HepG2 (cell line): ENCODE measurements at regions not wholly inside any gene's neighbourhood (a gene's known extent, or its start where the extent isn't known, plus 50 kb on each side); places are given as distances from the start of the nearest gene placed in this dataset.

Experiments
- ATAC-seq: fragments of 200-7000 bp; cut with Tn5 transposase; 3 replicates; pipeline ENCODE4 v1.9.1; 2020; ENCODE audit warnings: mild to moderate bottlenecking, moderate library complexity
- BruUV-seq: library from RNA; stranded (reverse); fragments of 400-500 nt; replicated peaks from 2 replicates; lab custom pipeline; 2021; lab: Mats Ljungman, UMichigan
- CTCF ChIA-PET: fragments of 300-600 bp; formaldehyde crosslinking; extraction: SDS; loops from one replicate; lab custom pipeline; 2021; ENCODE audit warnings: low total read pairs, inconsistent platforms, low intra/inter-chr PET ratio; lab: Yijun Ruan, JAX
- POLR2A ChIA-PET: fragments of 350-600 bp; sonication (Branson Sonifier 250); formaldehyde crosslinking; loops from one replicate; lab custom pipeline; 2020; ENCODE audit warnings: antibody characterized with exemption, inconsistent platforms; lab: Yijun Ruan, JAX
- DNase-seq: peaks from one replicate; pipeline ENCODE4 v3.0.0-alpha.2; 2015; ENCODE audit warnings: low spot score
- FAIRE-seq: peaks from 3 replicates; lab custom pipeline; 2011; peaks lifted over from hg19 to GRCh38; lab: Jason Lieb, UNC
- H2AFZ ChIP-seq: one replicate; pipeline ENCODE4 v1.6.1; 2011; ENCODE audit warnings: low read length, inconsistent platforms
- H3K27ac ChIP-seq: fragments of 300-600 bp; 3 replicates; pipeline ENCODE4 v1.8.0; 2011; ENCODE audit warnings: mixed run types, mild to moderate bottlenecking, mixed read lengths, low read length, inconsistent platforms; ENCODE audit not compliant: insufficient read depth; ENCODE audit errors: extremely low read length
- H3K27me3 ChIP-seq, 2 experiments: fragments of 200-600 bp in 1 of 2; 2 replicates in 1 of 2; 3 replicates in 1 of 2; pipeline versions ENCODE4 v1.6.0 to v1.8.0; 2011; ENCODE audit warnings: low read length in 2 of 2, mild to moderate bottlenecking in 2 of 2, moderate library complexity in 2 of 2, inconsistent platforms in 1 of 2; ENCODE audit not compliant: insufficient read depth in 2 of 2, control insufficient read depth in 1 of 2
- H3K36me3 ChIP-seq, 2 experiments: fragments of 200-600 bp in 1 of 2; replicated peaks in 1 of 2; 2 replicates in 1 of 2; 3 replicates in 1 of 2; pipeline versions ENCODE4 v1.5.1 to v1.8.0; 2011; ENCODE audit warnings: low read length in 2 of 2, inconsistent platforms in 1 of 2; ENCODE audit not compliant: insufficient read depth in 2 of 2, control insufficient read depth in 1 of 2
- H3K4me1 ChIP-seq: 2 replicates; pipeline ENCODE4 v1.5.1; 2012; ENCODE audit warnings: low read length, inconsistent platforms; ENCODE audit not compliant: insufficient read depth
- H3K4me2 ChIP-seq: 2 replicates; pipeline ENCODE4 v1.6.0; 2011; ENCODE audit warnings: low read depth, low read length, inconsistent platforms
- H3K4me3 ChIP-seq, 3 experiments: fragments of 200-600 bp in 1 of 3; sonication (generic), shearing (Covaris generic) in 1 of 3; replicated peaks in 1 of 3; 2 replicates each; pipeline ENCODE4 v1.5.1; 2011 to 2016; ENCODE audit warnings: low read length in 3 of 3, inconsistent platforms in 2 of 3, low read depth in 2 of 3, mild to moderate bottlenecking in 2 of 3, control low read depth in 1 of 3, mixed read lengths in 1 of 3; ENCODE audit not compliant: insufficient read depth in 1 of 3
- H3K79me2 ChIP-seq: one replicate; pipeline ENCODE4 v1.6.1; 2011; ENCODE audit warnings: low read length, inconsistent platforms; ENCODE audit not compliant: insufficient read depth
- H3K9ac ChIP-seq: 2 replicates; pipeline ENCODE4 v1.6.0; 2011; ENCODE audit warnings: mild to moderate bottlenecking, low read depth, low read length, inconsistent platforms; ENCODE audit not compliant: insufficient read depth
- H3K9me3 ChIP-seq: 2 replicates; pipeline ENCODE4 v1.5.1; 2012; ENCODE audit warnings: mild to moderate bottlenecking, low read length
- H4K20me1 ChIP-seq: 2 replicates; pipeline ENCODE4 v1.6.0; 2011; ENCODE audit warnings: inconsistent platforms, mild to moderate bottlenecking, low read length, moderate library complexity; ENCODE audit not compliant: insufficient read depth
- ARNT2 ChIP-seq: sonication (generic); formaldehyde crosslinking; IDR thresholded peaks from 2 replicates; pipeline ENCODE4 v1.8.0; 2022; ENCODE audit warnings: mild to moderate bottlenecking, low read depth, missing genetic modification reagents, moderate library complexity
- CBX1 ChIP-seq: IDR thresholded peaks from one replicate; pipeline ENCODE4 v1.6.1; 2016; ENCODE audit warnings: antibody characterized with exemption, low read depth
- DR1 ChIP-seq: sonication (generic); formaldehyde crosslinking; IDR thresholded peaks from 2 replicates; pipeline ENCODE4 v1.8.0; 2021; ENCODE audit warnings: mild to moderate bottlenecking, missing genetic modification reagents, inconsistent platforms
- KIAA2018 ChIP-seq: sonication (generic); formaldehyde crosslinking; IDR thresholded peaks from 2 replicates; pipeline ENCODE4 v1.5.0; 2020; ENCODE audit warnings: mild to moderate bottlenecking, missing genetic modification reagents, borderline replicate concordance
- KLF16 ChIP-seq, 2 experiments: sonication (generic) in 1 of 2; formaldehyde crosslinking in 1 of 2; IDR thresholded peaks; 2 replicates each; pipeline versions ENCODE4 v1.6.1 to v1.8.0; 2016 to 2023; ENCODE audit warnings: missing genetic modification reagents in 2 of 2, missing compliant biosample characterization in 1 of 2
- RAD21 ChIP-seq: fragments of 450-650 bp; formaldehyde crosslinking; IDR thresholded peaks from 2 replicates; pipeline ENCODE4 v1.5.0; 2020; ENCODE audit warnings: mild to moderate bottlenecking
- RXRA ChIP-seq: sonication (generic); formaldehyde crosslinking; IDR thresholded peaks from 2 replicates; pipeline ENCODE4 v1.5.1; 2020; ENCODE audit warnings: missing genetic modification reagents
- SIX1 ChIP-seq: sonication (generic); formaldehyde crosslinking; IDR thresholded peaks from 2 replicates; pipeline ENCODE4 v1.4.0; 2020; ENCODE audit warnings: missing genetic modification reagents, borderline replicate concordance
- TAF1 ChIP-seq: sonication (generic); formaldehyde crosslinking; IDR thresholded peaks from 2 replicates; pipeline ENCODE4 v1.4.0; 2020; ENCODE audit warnings: missing genetic modification reagents
- TCF7L2 ChIP-seq: IDR thresholded peaks from 2 replicates; pipeline ENCODE4 v1.6.1; 2011; ENCODE audit warnings: mild to moderate bottlenecking, low read depth, low read length, moderate library complexity
- ZNF20 ChIP-seq: sonication (generic); formaldehyde crosslinking; IDR thresholded peaks from 2 replicates; pipeline ENCODE4 v1.4.0; 2020; ENCODE audit warnings: mild to moderate bottlenecking, moderate library complexity, missing genetic modification reagents
- ZNF292 ChIP-seq: sonication (generic); formaldehyde crosslinking; IDR thresholded peaks from 2 replicates; pipeline ENCODE4 v1.8.1; 2022; ENCODE audit warnings: mild to moderate bottlenecking, low read depth, missing genetic modification reagents, borderline replicate concordance
- ZNF503 ChIP-seq: sonication (generic); formaldehyde crosslinking; IDR thresholded peaks from 2 replicates; pipeline ENCODE4 v1.4.0; 2020; ENCODE audit warnings: missing genetic modification reagents
- ZNF788 ChIP-seq: sonication (generic); formaldehyde crosslinking; IDR thresholded peaks from 2 replicates; pipeline ENCODE4 v1.5.0; 2020; ENCODE audit warnings: mild to moderate bottlenecking, missing genetic modification reagents, borderline replicate concordance
- WGBS: methylation state at CpG from one replicate; pipeline ENCODE4 v1.1.6; 2017; ENCODE audit warnings: low lambda C conversion rate; 5-methylcytosine and 5-hydroxymethylcytosine counted together
- in situ Hi-C: cut with HindIII; loops from 2 replicates; pipeline ENCODE4 v1.10.0; 2017; ENCODE audit warnings: low pct_unique_long_range_greater_than_20kb; ENCODE audit not compliant: extremely low pct_ligation_motif_present
- intact Hi-C: fragments of 100-400 bp; cut with micrococcal nuclease; formaldehyde crosslinking; loops from one replicate; pipeline ENCODE4 v1.10.0; 2022; ENCODE audit not compliant: unreplicated experiment

GRCh38 chrX:21056622-21057021 is 317.6 kb upstream of the CNKSR2 start:
- Histone ChIP-seq H2AFZ (no peak overlapping the region), H3K4me2 (no peak overlapping the region), H3K79me2 (no peaks in the 10 kb centered on the region)
- DNase-seq = no peak
- CTCF ChIA-PET = no interaction called here
- TF ChIP-seq ZNF292 (CRISPR knock-in tag) (no peak), RXRA (CRISPR knock-in tag) (no peak), TAF1 (no peak), ZNF20 (no peak), KLF16 (CRISPR knock-in tag; IDR thresholded peaks at IDR 0.05) (no peak), ZNF788 (no peak), DR1 (CRISPR knock-in tag) (no peak), ARNT2 (CRISPR knock-in tag) (no peak), SIX1 (no peak), KIAA2018 (no peak), RAD21 (no peak), CBX1 (no peak), TCF7L2 (no peak), ZNF503 (no peak)
- TF ChIP-seq, all 625 proteins: peak for 0
- Histone ChIP-seq H3K9ac (no peak overlapping the region), H3K36me3 (no peaks in the 10 kb centered on the region), H3K27me3 (no peaks in the 10 kb centered on the region), H3K27ac (no peak overlapping the region), H3K4me3 (no peak overlapping the region), H3K9me3 (0 out of 2 replicates have a peak, but pooled peaks cover 6% of the 10 kb centered on the region), H3K4me1 (no peaks in the 10 kb centered on the region), H4K20me1 (no peaks in the 10 kb centered on the region)
- intact Hi-C loops = no loop called here
- WGBS = 29% methylated on average over 2 of the region's 2 CpGs
- BruUV-seq = no TSS peak
- ATAC-seq (no peak), FAIRE-seq (no peak)
- POLR2A ChIA-PET = no interaction called here
- in situ Hi-C loops = no loop called here
